Activated T-cell treated with anti-CD3 and anti-CD28 coated beads, Interleukin-2, amount 50 U/mL, for 4 hours (primary cell): ENCODE measurements at regions not wholly inside any gene's neighbourhood (a gene's known extent, or its start where the extent isn't known, plus 50 kb on each side); places are given as distances from the start of the nearest gene placed in this dataset.
"Not testable (repeated sequence)": the region's sequence is repeated elsewhere in the genome, so short reads cannot be mapped to it uniquely, and the experiment has no call there.

Experiments used
- ATAC-seq, 2 donors: fragments of 200-7000 bp; cut with Tn5 transposase; one replicate each; pipeline ENCODE4 v1.10.0; 2021
- DNase-seq: peaks from one replicate; pipeline ENCODE4 v3.0.0-alpha.2; 2020
- H3K27me3 Mint-ChIP-seq: one replicate; pipeline ENCODE4 v1.8.0; 2021; ENCODE audit warnings: low read depth, mixed read lengths
- H3K36me3 Mint-ChIP-seq: one replicate; pipeline ENCODE4 v1.8.0; 2022; ENCODE audit warnings: mixed read lengths; ENCODE audit not compliant: insufficient read depth
- H3K4me1 Mint-ChIP-seq: one replicate; pipeline ENCODE4 v1.8.0; 2021; ENCODE audit warnings: low read depth, mixed read lengths
- H3K4me3 Mint-ChIP-seq: one replicate; pipeline ENCODE4 v1.8.0; 2021; ENCODE audit warnings: mild to moderate bottlenecking, moderate library complexity, mixed read lengths
- H3K9me3 Mint-ChIP-seq: one replicate; pipeline ENCODE4 v1.8.0; 2021; ENCODE audit warnings: mixed read lengths

DNA sequence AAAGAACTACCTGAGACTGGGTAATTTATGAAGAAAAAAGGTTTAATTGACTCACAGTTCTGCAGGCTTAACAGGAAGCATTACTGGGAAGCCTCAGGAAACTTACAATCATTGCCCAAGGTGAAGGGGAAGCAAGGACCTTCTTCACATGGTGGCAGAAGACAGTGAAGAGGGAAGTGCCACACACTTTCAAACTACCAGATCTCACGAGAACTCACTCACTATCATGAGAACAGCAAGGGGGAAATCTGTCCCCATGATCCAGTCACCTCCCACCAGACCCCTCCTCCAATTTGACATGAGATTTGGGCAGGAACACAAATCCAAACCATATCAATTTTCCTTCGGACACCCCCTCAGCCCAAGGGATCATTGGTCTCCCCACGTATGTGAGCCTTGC is 55.1 kb upstream of the CYRIA start:
- H3K36me3 Mint-ChIP-seq, DNase-seq, ATAC-seq, H3K27me3 Mint-ChIP-seq, H3K9me3 Mint-ChIP-seq, H3K4me1 Mint-ChIP-seq, H3K4me3 Mint-ChIP-seq: not testable (repeated sequence)

DNA sequence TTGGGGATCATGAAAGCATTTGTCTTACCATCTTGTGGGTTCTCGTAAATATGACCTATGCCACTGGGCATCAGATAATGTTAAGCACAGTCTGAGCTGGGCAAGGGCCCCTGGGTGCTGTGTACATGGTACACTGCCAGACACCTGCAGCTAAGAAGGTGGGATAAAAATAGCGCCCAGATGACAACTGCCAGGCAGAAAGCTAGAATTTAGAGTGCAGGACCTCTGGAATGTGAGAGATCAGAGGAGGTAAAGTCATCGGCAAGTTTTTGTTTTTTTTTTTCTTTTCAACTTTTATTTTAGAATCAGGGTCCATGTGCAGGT is 53.8 kb upstream of the CYRIA start:
- ATAC-seq (no peak), DNase-seq (no peak)
- Mint-ChIP-seq H3K36me3 (no peaks in the 10 kb centered on the region), H3K4me3 (no peak overlapping the region), H3K9me3 (no peaks in the 10 kb centered on the region), H3K27me3 (peaks cover 5% of the 10 kb centered on the region), H3K4me1 (no peaks in the 10 kb centered on the region)

DNA sequence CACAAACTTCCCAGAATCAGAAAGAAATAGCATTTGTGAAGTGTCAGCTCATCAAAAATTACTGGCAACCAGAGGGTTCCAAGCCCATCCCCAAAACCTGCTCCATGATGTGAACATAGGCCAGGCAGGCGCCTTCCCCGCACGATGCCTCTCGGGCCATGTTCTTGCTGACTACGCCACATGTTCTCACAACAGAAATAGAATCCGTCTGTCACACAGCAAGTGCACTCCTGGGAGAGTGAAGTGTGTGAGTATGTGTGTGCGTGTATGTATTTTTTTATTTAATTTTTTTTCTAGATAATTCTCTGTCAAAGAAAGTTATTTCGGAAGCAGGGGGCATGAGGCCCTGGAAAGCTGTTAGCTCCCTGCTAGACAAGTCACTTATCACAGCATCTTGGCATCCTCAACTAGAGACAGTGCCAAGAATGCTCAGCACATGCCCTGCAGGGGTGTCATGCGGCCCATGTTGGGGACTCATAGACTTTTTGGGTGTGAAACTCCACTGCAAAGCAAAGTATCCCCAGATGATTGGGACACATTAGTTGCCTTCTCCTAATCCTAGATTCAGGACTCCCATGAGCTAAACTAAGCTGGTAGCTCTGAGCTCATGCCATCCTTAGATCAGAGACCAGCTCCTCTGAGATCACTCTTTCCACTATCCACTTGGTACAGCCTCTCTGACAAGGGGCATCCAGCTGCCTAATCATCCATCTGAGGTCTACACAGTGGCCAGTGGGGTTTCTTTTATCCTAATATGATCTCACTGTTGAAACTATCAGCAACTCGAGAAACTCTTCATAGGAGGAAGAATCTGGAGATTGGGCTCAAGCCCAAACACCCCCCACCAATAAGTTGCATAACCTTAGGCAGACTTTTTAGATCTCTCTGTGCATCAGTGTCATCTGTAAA is 53.2 kb upstream of the CYRIA start:
- no peak overlapping the region for H3K4me3 Mint-ChIP-seq
- no peaks in the 10 kb centered on the region for H3K4me1 Mint-ChIP-seq
- no peaks in the 10 kb centered on the region for H3K9me3 Mint-ChIP-seq
- peaks cover 5% of the 10 kb centered on the region for H3K27me3 Mint-ChIP-seq
- ATAC-seq (no peak), DNase-seq (no peak)
- H3K36me3 Mint-ChIP-seq: no peaks in the 10 kb centered on the region

- Mint-ChIP-seq H3K9me3 (no peaks in the 10 kb centered on the region), H3K4me3 (no peak overlapping the region), H3K36me3 (no peaks in the 10 kb centered on the region), H3K27me3 (peaks cover 5% of the 10 kb centered on the region), H3K4me1 (no peaks in the 10 kb centered on the region)
- ATAC-seq: no peak
- DNase-seq: no peak
Observed at GRCh38 chr2:16717477-16717876, 51.8 kb upstream of the CYRIA start.

- Mint-ChIP-seq H3K9me3 (no peaks in the 10 kb centered on the region), H3K36me3 (no peaks in the 10 kb centered on the region), H3K27me3 (peaks cover 6% of the 10 kb centered on the region), H3K4me3 (no peak overlapping the region), H3K4me1 (no peaks in the 10 kb centered on the region)
- ATAC-seq: no peak
- no peak for DNase-seq
Observed at GRCh38 chr2:16716944-16717343, 51.3 kb upstream of the CYRIA start.

GRCh38 chr2:16716024-16716423 is 50.4 kb upstream of the CYRIA start:
- Mint-ChIP-seq H3K4me3 (no peak overlapping the region), H3K36me3 (no peaks in the 10 kb centered on the region)
- no peak for ATAC-seq

More at GRCh38 chr2:16716024-16716423, 50.4 kb upstream of the CYRIA start:
- no peaks in the 10 kb centered on the region for H3K4me1 Mint-ChIP-seq
- no peak for DNase-seq
- H3K27me3 Mint-ChIP-seq: peaks cover 6% of the 10 kb centered on the region
- H3K9me3 Mint-ChIP-seq: no peaks in the 10 kb centered on the region
